Hepatocyte (in vitro differentiated cells): ENCODE measurements at regions not wholly inside any gene's neighbourhood (a gene's known extent, or its start where the extent isn't known, plus 50 kb on each side); places are given as distances from the start of the nearest gene placed in this dataset.

Experiments
- DNase-seq: peaks from one replicate; pipeline ENCODE4 v3.0.0-alpha.2; 2016; ENCODE audit warnings: low spot score
- H2AFZ ChIP-seq: fragments of 200-600 bp; sonication (generic); 2 replicates; pipeline ENCODE4 v1.6.0; 2016; ENCODE audit warnings: antibody characterized with exemption, mild to moderate bottlenecking
- H3K27ac ChIP-seq: fragments of 200-600 bp; sonication (generic); 2 replicates; pipeline ENCODE4 v1.5.1; 2016; ENCODE audit warnings: mild to moderate bottlenecking
- H3K27me3 ChIP-seq: fragments of 200-600 bp; sonication (generic); 2 replicates; pipeline ENCODE4 v1.6.1; 2016
- H3K36me3 ChIP-seq: fragments of 200-600 bp; sonication (generic); replicated peaks from 2 replicates; pipeline ENCODE4 v1.5.1; 2016; ENCODE audit warnings: low read depth; ENCODE audit not compliant: insufficient read depth
- H3K4me1 ChIP-seq: fragments of 200-600 bp; sonication (generic); 2 replicates; pipeline ENCODE4 v1.5.1; 2016; ENCODE audit warnings: mild to moderate bottlenecking, moderate library complexity; ENCODE audit not compliant: insufficient read depth
- H3K4me2 ChIP-seq: fragments of 200-600 bp; sonication (generic); 2 replicates; pipeline ENCODE4 v1.6.0; 2016
- H3K4me3 ChIP-seq: fragments of 200-600 bp; sonication (generic); 2 replicates; pipeline ENCODE4 v1.5.1; 2016; ENCODE audit warnings: mild to moderate bottlenecking
- H3K79me2 ChIP-seq: fragments of 200-600 bp; sonication (generic); 2 replicates; pipeline ENCODE4 v1.6.0; 2017; ENCODE audit warnings: mild to moderate bottlenecking
- H3K9me2 ChIP-seq: fragments of 200-600 bp; sonication (generic); replicated peaks from 2 replicates; pipeline ENCODE4 v1.6.0; 2017; ENCODE audit warnings: mild to moderate bottlenecking; ENCODE audit not compliant: insufficient read depth
- H3K9me3 ChIP-seq: fragments of 200-600 bp; sonication (generic); 2 replicates; pipeline ENCODE4 v1.5.1; 2016; ENCODE audit warnings: low read depth, mild to moderate bottlenecking
- H4K20me1 ChIP-seq: fragments of 200-600 bp; sonication (generic); 2 replicates; pipeline ENCODE4 v1.6.0; 2016; ENCODE audit warnings: mild to moderate bottlenecking; ENCODE audit not compliant: insufficient read depth, poor library complexity, severe bottlenecking
- EZH2 ChIP-seq: fragments of 200-600 bp; sonication (generic); IDR thresholded peaks from 2 replicates; pipeline ENCODE4 v1.6.1; 2016; ENCODE audit warnings: antibody characterized with exemption, mild to moderate bottlenecking, borderline replicate concordance
- EZH2phosphoT487 ChIP-seq: fragments of 200-600 bp; sonication (generic); IDR thresholded peaks from one replicate; pipeline ENCODE4 v1.6.1; 2018; ENCODE audit warnings: antibody characterized with exemption, mild to moderate bottlenecking, low read depth, moderate library complexity; ENCODE audit not compliant: unreplicated experiment, severe bottlenecking
- WGBS: methylation state at CpG from one replicate; pipeline ENCODE4 v1.1.6; 2016; ENCODE audit warnings: low lambda C conversion rate; ENCODE audit errors: missing lambda C conversion rate; 5-methylcytosine and 5-hydroxymethylcytosine counted together
- TF ChIP-seq, protein P1 (sequence below): fragments of 200-600 bp; sonication (generic); IDR thresholded peaks from 2 replicates; pipeline ENCODE4 v1.5.1; 2016; ENCODE audit warnings: antibody characterized with exemption, mild to moderate bottlenecking; ENCODE audit not compliant: poor library complexity

DNA sequence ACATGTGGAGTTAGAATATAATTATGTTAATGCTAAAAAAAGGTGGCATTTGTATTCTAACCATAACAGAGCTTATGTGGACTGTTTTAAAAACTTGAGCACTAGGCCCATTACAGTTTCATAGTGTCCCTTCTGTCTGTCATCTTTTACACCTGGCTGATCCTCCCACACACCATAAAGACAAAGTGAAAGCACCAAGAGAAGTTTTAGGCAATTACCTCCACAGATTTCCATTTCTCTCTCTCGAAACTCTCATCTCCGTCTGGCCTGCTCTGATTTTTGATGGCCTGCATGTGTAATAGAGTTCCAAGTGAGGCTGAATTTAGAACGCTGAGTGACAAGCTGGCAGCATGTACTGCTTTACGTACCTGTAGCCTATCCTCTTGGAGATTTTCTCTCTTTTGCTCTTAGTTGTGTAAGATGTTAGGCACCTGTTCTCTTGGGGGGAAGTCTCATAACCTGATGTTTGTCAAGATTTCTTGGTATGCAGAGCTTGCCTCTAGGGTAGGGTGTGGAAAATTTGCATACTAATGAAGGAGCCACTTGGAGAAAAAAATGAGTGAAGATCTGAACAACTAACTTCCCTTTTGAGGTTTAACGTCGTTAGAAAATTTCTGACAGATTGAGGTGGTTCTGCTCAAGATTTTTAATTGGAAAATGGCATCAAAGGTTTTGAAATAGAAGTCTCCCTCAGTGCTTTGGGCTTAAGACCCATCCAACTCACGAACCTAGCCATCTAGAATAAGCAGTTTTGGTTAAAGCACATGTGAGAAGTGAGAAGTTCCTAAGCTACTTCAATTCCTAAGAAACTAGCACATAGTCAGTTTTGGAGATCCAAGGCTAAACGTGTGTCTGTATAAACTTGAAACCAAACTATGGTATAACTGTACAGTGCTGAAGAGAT is 57.6 kb upstream of the RAP1GDS1 start:
- Histone ChIP-seq H3K27ac (no peak overlapping the region), H3K36me3 (no peaks in the 10 kb centered on the region), H3K9me2 (no peaks in the 10 kb centered on the region), H3K4me3 (no peak overlapping the region), H3K27me3 (no peaks in the 10 kb centered on the region), H2AFZ (no peak overlapping the region), H3K4me2 (no peak overlapping the region), H4K20me1 (no peaks in the 10 kb centered on the region), H3K9me3 (no peaks in the 10 kb centered on the region), H3K79me2 (no peaks in the 10 kb centered on the region), H3K4me1 (no peaks in the 10 kb centered on the region)
- TF ChIP-seq EZH2 (no peak), EZH2phosphoT487 (no peak)
- TF ChIP-seq, protein P1, sequence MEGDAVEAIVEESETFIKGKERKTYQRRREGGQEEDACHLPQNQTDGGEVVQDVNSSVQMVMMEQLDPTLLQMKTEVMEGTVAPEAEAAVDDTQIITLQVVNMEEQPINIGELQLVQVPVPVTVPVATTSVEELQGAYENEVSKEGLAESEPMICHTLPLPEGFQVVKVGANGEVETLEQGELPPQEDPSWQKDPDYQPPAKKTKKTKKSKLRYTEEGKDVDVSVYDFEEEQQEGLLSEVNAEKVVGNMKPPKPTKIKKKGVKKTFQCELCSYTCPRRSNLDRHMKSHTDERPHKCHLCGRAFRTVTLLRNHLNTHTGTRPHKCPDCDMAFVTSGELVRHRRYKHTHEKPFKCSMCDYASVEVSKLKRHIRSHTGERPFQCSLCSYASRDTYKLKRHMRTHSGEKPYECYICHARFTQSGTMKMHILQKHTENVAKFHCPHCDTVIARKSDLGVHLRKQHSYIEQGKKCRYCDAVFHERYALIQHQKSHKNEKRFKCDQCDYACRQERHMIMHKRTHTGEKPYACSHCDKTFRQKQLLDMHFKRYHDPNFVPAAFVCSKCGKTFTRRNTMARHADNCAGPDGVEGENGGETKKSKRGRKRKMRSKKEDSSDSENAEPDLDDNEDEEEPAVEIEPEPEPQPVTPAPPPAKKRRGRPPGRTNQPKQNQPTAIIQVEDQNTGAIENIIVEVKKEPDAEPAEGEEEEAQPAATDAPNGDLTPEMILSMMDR = no peak
- no peak for DNase-seq
- WGBS = 85% methylated on average over 8 of the region's 8 CpGs

DNA sequence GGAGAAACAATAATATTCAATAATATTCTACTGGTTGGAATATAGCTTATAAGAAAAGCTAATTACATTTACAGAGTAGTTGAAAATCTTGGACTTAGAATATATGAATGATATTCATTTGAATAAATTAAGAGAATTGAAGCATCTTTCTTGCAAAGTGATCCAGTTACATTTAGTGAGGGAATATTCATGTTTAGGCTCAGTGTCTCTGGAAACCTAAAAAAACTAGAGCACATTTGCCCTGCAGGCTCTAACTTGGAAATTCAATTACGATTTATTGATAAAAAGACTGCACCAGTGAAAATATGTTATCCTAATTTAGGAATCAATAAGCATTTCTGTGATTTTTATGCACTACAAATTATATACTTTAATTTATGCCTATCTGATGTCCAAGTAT is 58.3 kb upstream of the RAP1GDS1 start:
- Histone ChIP-seq H3K4me2 (no peak overlapping the region), H3K27me3 (no peaks in the 10 kb centered on the region), H2AFZ (no peak overlapping the region), H3K4me1 (no peaks in the 10 kb centered on the region), H3K4me3 (no peak overlapping the region), H3K9me2 (no peaks in the 10 kb centered on the region), H3K27ac (no peak overlapping the region), H4K20me1 (no peaks in the 10 kb centered on the region), H3K36me3 (no peaks in the 10 kb centered on the region), H3K79me2 (no peaks in the 10 kb centered on the region), H3K9me3 (no peaks in the 10 kb centered on the region)
- no peak for TF ChIP-seq EZH2phosphoT487
- TF ChIP-seq, protein P1 = no peak
- no peak for TF ChIP-seq EZH2
- 80% methylated on average over 1 of the region's 1 CpG for WGBS
- no peak for DNase-seq

DNA sequence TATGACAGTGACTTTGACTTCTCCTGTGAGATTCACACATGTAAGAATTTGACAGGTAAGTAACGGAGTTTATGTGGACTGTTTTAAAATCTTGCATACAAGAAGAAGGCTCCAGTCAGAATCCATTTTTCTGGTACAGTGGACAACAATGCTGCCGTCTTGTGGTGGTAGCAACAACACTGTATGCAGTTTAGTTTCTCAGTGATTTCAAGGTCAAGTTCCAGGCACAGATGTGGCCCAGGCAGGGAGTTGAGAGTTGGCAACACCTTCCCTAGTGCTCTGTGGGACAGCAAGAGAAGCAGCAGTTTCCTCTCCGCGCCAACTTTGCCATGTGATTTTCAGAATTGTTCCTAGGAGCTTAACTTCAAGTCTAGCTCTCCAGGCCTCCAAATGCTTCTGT is 56.0 kb upstream of the STPG2 start:
- TF ChIP-seq, protein P1 = no peak
- TF ChIP-seq EZH2 (no peak), EZH2phosphoT487 (no peak)
- Histone ChIP-seq H2AFZ (no peak overlapping the region), H3K36me3 (no peaks in the 10 kb centered on the region), H3K27ac (no peak overlapping the region), H3K27me3 (no peaks in the 10 kb centered on the region), H3K4me1 (no peaks in the 10 kb centered on the region), H3K4me3 (no peak overlapping the region), H3K9me3 (no peaks in the 10 kb centered on the region), H4K20me1 (no peaks in the 10 kb centered on the region), H3K4me2 (no peak overlapping the region), H3K79me2 (no peaks in the 10 kb centered on the region), H3K9me2 (no peaks in the 10 kb centered on the region)
- no peak for DNase-seq
- WGBS = 91% methylated on average over 4 of the region's 4 CpGs
